ENCODE measurements at regions not wholly inside any gene's neighbourhood (a gene's known extent, or its start where the extent isn't known, plus 50 kb on each side); places are given as distances from the start of the nearest gene placed in this dataset.

- TF ChIP-seq ZBTB4 (CRISPR knock-in tag; IDR thresholded peaks at IDR 0.05) (no peak), CTCF (IDR thresholded peaks at IDR 0.05 in 2 of 3, conservative IDR thresholded peaks at IDR 0.05 in 1 of 3; ENCODE audit: control insufficient read depth in 2 of 3, extremely low read depth in 1 of 3, insufficient read depth in 1 of 3, low read depth in 3 of 3, low read length in 3 of 3) (no peak), SP1 (IDR thresholded peaks at IDR 0.05; ENCODE audit: low read depth, low read length) (no peak), E2F4 (IDR thresholded peaks at IDR 0.05; ENCODE audit: low read depth, low read length) (no peak), NR2C1 (IDR thresholded peaks at IDR 0.05) (no peak), SIX5 (IDR thresholded peaks at IDR 0.05; ENCODE audit: low read depth, low read length, severe bottlenecking) (no peak), BCL11A (IDR thresholded peaks at IDR 0.05; ENCODE audit: low read depth, low read length) (no peak), YBX1 (IDR thresholded peaks at IDR 0.05) (no peak), RELA (IDR thresholded peaks at IDR 0.05; ENCODE audit: borderline replicate concordance, partially characterized antibody) (no peak), EGR1 (IDR thresholded peaks at IDR 0.05; ENCODE audit: borderline replicate concordance in 1 of 2, low read depth in 2 of 2, low read length in 2 of 2) (no peak), KAT2A (conservative IDR thresholded peaks at IDR 0.05; ENCODE audit: control insufficient read depth, low read depth, low read length) (no peak)
Observed at GRCh38 chrX:2582667-2583066, 81.9 kb upstream of the DHRSX start (continued).

Data from GM12878 (cell line).